Muscle of back (tissue), 3 donors: ENCODE measurements at regions not wholly inside any gene's neighbourhood (a gene's known extent, or its start where the extent isn't known, plus 50 kb on each side); places are given as distances from the start of the nearest gene placed in this dataset.

ENCODE experiments used
- DNase-seq, 3 donors: peaks; one replicate each; pipeline versions ENCODE4 v3.0.0 to v3.0.0-alpha.2; 2013

GRCh38 chr7:128167791-128168666 lies 73.0 kb upstream of the LEP start:
- DNase-seq, result peak in 1 of 3 donors; percentile 12

- DNase-seq, result peak; percentile 31 to 60 (median 53)
Observed at GRCh38 chr7:128168667-128169210, 72.3 kb upstream of the LEP start.

- no peak for DNase-seq
Observed at GRCh38 chr7:128170461-128170860, 70.6 kb upstream of the LEP start.

DNA sequence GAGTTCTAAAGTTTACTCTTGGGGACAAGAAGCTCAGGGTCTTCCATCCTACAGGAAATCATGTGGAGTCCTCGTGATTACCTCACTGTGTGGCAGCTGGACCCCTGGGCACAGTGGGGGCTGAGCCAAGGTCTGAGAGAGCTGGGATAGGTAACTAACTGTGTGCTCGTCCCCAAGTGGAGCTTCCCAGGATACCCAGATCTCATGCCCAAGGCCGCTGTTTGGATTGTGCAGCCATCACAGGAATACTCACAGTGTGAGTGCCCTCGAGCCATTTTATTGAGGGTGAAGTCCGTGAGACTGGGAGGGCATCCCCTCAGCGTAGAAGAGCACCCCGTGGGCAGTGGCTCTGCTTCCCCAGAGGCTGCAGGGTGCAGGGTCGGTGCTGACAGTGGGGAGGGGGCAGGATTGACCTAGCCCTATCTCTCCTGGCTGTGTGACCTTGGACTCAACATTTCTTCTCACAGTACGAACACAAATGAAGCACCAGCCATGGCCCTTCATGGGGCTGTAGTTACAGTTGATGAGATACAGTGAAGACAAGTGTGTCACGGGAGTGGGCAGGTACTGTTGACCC lies 69.6 kb upstream of the LEP start:
- DNase-seq, result no peak

DNA sequence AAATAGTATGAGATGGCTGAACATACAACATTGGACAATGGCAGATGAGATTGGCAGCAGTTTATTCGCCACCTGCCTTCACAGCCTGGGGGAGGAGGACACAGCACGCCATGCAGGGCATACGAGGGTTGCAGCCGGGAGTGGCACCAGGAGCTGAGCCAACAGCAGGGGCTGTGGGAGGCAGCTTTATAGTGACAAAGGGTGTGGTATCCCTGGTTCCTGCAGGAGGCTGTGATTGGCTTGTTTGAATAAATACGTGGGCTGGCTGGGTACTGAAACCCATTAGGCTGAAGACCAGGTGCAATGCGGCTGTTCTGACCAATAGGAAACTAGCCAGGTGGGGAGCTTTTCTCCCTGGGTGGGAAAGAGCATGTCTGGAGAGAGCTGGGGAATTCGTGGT lies 68.9 kb upstream of the LEP start:
- no peak for DNase-seq

- DNase-seq, result no peak
Observed at GRCh38 chr7:128172963-128173362, 68.1 kb upstream of the LEP start.

- DNase-seq, result no peak
Observed at GRCh38 chr7:128174386-128174785, 66.7 kb upstream of the LEP start.

DNA sequence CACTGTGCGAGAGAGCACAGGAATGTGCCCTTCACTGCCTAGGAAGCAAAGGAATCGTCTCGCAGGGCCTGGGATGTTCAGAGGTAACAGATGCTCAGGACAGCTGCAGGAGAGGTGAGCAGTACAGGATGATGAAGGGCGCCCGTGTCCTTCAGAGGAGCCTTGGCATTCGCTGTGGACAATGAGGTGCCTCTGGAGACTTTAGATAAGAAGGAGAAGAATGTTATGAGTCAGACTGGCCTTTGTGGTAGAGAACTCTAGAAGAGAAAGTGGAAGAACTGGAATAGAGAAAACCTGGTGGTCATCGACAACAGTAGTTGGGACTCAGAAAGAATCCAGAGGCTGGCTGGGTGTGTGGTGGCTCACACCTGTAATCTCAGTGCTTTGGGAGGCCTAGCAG lies 64.4 kb upstream of the LEP start:
- DNase-seq, result no peak

GRCh38 chr7:128177768-128178550 lies 63.1 kb upstream of the LEP start:
- DNase-seq, result no peak

- DNase-seq, result no peak
Observed at GRCh38 chr7:128178611-128179010, 62.5 kb upstream of the LEP start.

DNA sequence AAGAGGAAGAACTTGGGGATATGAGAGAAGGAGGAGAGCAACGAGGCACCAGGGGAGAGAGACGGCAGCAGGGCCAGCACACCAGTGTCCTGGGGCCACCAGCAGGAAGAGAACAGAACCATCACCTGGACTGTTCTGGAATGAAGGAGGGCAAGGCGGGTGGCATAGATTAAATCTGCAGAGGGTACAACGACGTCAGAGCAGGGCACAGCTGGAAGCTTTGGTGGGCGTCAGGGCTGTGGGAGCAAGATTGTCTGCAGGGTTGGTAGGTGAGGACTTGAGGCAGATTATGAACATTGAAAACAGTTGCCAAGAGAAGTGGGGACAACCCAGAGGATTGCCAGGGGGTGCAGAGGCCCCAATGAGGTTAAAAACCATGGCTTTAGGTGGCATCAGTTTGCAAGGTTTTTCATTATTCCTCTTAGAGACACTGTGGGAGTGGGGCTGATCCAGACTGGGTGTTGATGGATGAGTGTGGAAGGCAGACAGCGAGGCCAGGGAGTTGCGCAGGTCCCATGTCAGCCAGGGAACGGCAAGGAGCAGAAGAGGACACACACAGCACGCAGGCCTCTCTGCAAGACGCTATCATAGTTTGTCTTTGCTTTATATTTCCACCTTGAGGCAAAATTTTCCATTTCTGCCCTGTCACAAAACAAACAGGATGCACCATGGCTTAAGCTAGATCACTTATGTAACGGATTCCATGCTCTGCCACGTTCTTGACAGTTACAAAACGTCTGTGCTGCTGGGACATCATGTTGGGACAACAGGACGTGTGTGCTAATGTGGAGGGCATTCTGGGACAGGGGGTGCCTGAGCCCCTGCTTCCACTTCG lies 52.5 kb upstream of the LEP start:
- DNase-seq, result no peak

DNA sequence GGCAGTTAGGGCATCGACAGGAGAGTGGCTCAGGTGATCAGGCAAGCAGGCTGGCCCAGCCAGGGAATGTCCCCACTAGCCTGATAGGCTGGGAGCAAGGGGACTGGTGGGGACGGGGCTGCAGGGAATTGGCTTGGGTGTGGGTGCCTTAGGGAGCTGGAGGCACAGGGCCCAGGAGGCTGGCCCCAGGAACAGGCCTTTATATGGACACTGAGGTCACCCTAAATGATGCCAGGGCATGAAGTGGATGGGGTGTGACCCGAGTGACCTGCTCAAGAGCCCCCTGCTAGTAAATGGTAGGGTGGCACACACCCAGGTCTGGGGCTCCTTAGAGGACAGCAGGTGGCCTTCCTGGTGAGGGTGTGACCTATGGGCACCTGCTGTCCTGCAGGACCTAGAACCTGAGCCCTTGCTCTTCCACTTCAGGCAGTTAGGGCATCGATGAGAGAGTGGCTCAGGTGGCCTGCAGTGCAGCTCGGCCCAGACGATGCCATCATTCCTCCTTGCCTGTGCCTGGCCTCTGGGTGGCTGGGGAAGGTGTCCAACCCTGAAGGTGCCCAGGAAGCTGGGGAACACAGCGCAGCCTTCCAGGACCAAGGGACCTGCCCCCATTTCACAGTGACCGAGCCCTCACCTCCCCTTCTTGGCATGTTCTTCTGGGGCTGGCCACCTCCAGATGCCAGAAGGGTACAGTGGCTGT lies 51.7 kb upstream of the LEP start:
- DNase-seq, result no peak

DNA sequence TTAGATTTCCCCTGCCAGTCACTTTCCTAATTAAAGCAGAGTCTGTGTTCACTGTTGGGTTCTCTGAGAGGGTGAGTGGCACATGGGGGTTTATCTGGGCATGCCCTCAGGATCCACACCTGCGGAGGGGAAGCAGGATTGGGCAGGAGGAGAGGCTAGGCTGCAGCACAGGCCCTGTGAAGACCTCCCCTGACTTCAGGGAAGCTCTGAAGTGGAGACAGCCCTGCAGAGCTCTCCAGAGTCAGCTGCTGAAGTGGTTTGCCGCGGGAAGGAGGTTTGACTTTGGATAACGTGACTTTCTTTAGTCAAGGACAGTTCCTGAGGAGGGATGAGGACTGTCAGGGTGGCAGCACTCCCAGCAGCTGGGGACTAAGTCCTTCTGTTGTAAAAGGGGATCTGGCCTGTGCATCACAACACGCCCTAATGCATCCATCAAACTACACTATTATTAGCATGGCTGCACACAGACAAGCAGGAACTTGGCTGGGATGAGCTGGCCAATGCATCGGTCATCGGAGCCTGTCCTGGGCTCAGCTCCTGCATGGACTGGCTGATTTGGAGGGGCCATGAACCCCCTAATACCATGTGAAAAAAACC lies 50.9 kb upstream of the LEP start:
- no peak for DNase-seq

GRCh38 chr7:128191136-128191844 lies 49.8 kb upstream of the LEP start:
- DNase-seq, result no peak
